Trophoblast cell (in vitro differentiated cells and primary cell): ENCODE measurements at regions not wholly inside any gene's neighbourhood (a gene's known extent, or its start where the extent isn't known, plus 50 kb on each side); places are given as distances from the start of the nearest gene placed in this dataset.

Experiments used
- DNase-seq, 2 donors: peaks; one replicate each; pipeline ENCODE4 v3.0.0-alpha.2; 2016
- H2AFZ ChIP-seq: 2 replicates; pipeline ENCODE4 v1.6.1; 2013; ENCODE audit warnings: low read length, moderate library complexity, mild to moderate bottlenecking; ENCODE audit not compliant: insufficient read depth, poor library complexity
- H2AK5ac ChIP-seq: 2 replicates; pipeline ENCODE4 v1.6.1; 2013; ENCODE audit warnings: mild to moderate bottlenecking, low read length
- H2BK120ac ChIP-seq: 2 replicates; pipeline ENCODE4 v1.6.1; 2013; ENCODE audit warnings: low read length, mild to moderate bottlenecking, moderate library complexity; ENCODE audit not compliant: insufficient read depth, poor library complexity
- H2BK12ac ChIP-seq: 2 replicates; pipeline ENCODE4 v1.6.1; 2013; ENCODE audit warnings: mild to moderate bottlenecking, low read length, moderate library complexity
- H2BK5ac ChIP-seq: 2 replicates; pipeline ENCODE4 v1.6.1; 2013; ENCODE audit warnings: low read length, low read depth, moderate library complexity, mild to moderate bottlenecking; ENCODE audit not compliant: poor library complexity
- H3K14ac ChIP-seq: 2 replicates; pipeline ENCODE4 v1.6.1; 2013; ENCODE audit warnings: mild to moderate bottlenecking, low read length
- H3K18ac ChIP-seq: 2 replicates; pipeline ENCODE4 v1.6.1; 2013; ENCODE audit warnings: mild to moderate bottlenecking, low read length
- H3K23ac ChIP-seq: 2 replicates; pipeline ENCODE4 v1.6.1; 2013; ENCODE audit warnings: low read length
- H3K27ac ChIP-seq: 2 replicates; pipeline ENCODE4 v1.5.1; 2013; ENCODE audit warnings: low read depth, mild to moderate bottlenecking, inconsistent platforms, low read length, moderate library complexity
- H3K27me3 ChIP-seq: 2 replicates; pipeline ENCODE4 v1.6.1; 2013; ENCODE audit warnings: inconsistent platforms, mild to moderate bottlenecking, low read length, moderate library complexity; ENCODE audit not compliant: insufficient read depth
- H3K36me3 ChIP-seq, 2 experiments: 1 replicate in 1 of 2; 2 replicates in 1 of 2; pipeline ENCODE4 v1.6.1; 2013; ENCODE audit warnings: low read length in 2 of 2, mild to moderate bottlenecking in 2 of 2, moderate library complexity in 1 of 2; ENCODE audit not compliant: insufficient read depth in 2 of 2, control insufficient read depth in 1 of 2
- H3K4ac ChIP-seq: 2 replicates; pipeline ENCODE4 v1.6.1; 2013; ENCODE audit warnings: low read depth, mild to moderate bottlenecking, low read length, moderate library complexity
- H3K4me1 ChIP-seq, 2 experiments: 1 replicate in 1 of 2; 2 replicates in 1 of 2; pipeline ENCODE4 v1.6.1; 2013; ENCODE audit warnings: low read length in 2 of 2, mild to moderate bottlenecking in 2 of 2, moderate library complexity in 1 of 2; ENCODE audit not compliant: insufficient read depth in 2 of 2, control insufficient read depth in 1 of 2
- H3K4me2 ChIP-seq: 2 replicates; pipeline ENCODE4 v1.6.1; 2013; ENCODE audit warnings: inconsistent platforms, mild to moderate bottlenecking, low read length, moderate library complexity
- H3K4me3 ChIP-seq: 2 replicates; pipeline ENCODE4 v1.5.1; 2013; ENCODE audit warnings: mild to moderate bottlenecking, low read depth, low read length, inconsistent platforms
- H3K79me1 ChIP-seq: one replicate; pipeline ENCODE4 v1.6.1; 2013; ENCODE audit warnings: low read length
- H3K79me2 ChIP-seq: 2 replicates; pipeline ENCODE4 v1.6.1; 2013; ENCODE audit warnings: low read length, mild to moderate bottlenecking; ENCODE audit not compliant: control insufficient read depth, insufficient read depth, poor library complexity
- H3K9ac ChIP-seq: 2 replicates; pipeline ENCODE4 v1.6.1; 2013; ENCODE audit warnings: mild to moderate bottlenecking, low read length
- H3K9me3 ChIP-seq: 2 replicates; pipeline ENCODE4 v1.6.1; 2013; ENCODE audit warnings: low read depth, mild to moderate bottlenecking, control low read depth, inconsistent platforms, low read length; ENCODE audit not compliant: insufficient read depth
- H4K12ac ChIP-seq: 2 replicates; pipeline ENCODE4 v1.6.1; 2013; ENCODE audit warnings: low read depth, mild to moderate bottlenecking, low read length, moderate library complexity
- H4K8ac ChIP-seq: 2 replicates; pipeline ENCODE4 v1.6.1; 2013; ENCODE audit warnings: low read depth, mild to moderate bottlenecking, low read length, moderate library complexity
- H4K91ac ChIP-seq: one replicate; pipeline ENCODE4 v1.6.1; 2013; ENCODE audit warnings: low read depth, mild to moderate bottlenecking, low read length, moderate library complexity
- WGBS: extraction: QIAGEN DNeasy Blood & Tissue Kit; methylation state at CpG from one replicate; pipeline ENCODE4 v1.1.7; 2013; ENCODE audit warnings: missing lambda C conversion rate; ENCODE audit not compliant: insufficient read length, insufficient coverage; ENCODE audit errors: extremely low coverage; 5-methylcytosine and 5-hydroxymethylcytosine counted together

DNA sequence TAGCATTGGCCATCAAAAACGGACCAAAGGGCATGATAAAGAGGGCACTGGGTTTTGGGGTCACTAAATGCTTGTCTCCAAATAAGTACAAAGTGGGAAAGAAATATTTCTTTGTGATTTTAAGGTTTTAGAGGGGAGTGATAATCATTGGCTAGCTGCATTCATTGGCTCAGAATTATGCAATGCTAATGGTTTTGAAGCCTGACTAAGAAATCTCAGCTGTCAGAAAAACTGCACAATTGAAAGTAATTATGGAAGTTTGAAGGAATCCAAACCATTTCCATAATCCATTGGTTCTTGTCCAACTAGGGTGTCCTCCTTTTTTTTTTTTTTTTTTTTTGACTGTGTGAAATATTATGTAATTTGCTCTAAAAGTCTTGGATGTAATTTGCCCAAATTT is 88.2 kb upstream of the ARGLU1 start:
- no peak overlapping the region for H3K14ac ChIP-seq
- no peaks in the 10 kb centered on the region for H3K4me1 ChIP-seq
- H3K36me3 ChIP-seq: no peaks in the 10 kb centered on the region
- peak in 1 of 2 donors; percentile 47 for DNase-seq
- no peaks in the 10 kb centered on the region for H3K79me1 ChIP-seq
- H2BK120ac ChIP-seq: no peak overlapping the region
- H3K23ac ChIP-seq: no peak overlapping the region
- no peak overlapping the region for H2BK12ac ChIP-seq
- no peak overlapping the region for H3K4ac ChIP-seq
- no peak overlapping the region for H4K91ac ChIP-seq
- no peak overlapping the region for H2AK5ac ChIP-seq
- no peak overlapping the region for H3K27ac ChIP-seq
- no peak overlapping the region for H2BK5ac ChIP-seq
- no peak overlapping the region for H3K4me3 ChIP-seq
- no peaks in the 10 kb centered on the region for H3K79me2 ChIP-seq
- H4K12ac ChIP-seq: no peak overlapping the region
- no peak overlapping the region for H3K9ac ChIP-seq
- H3K18ac ChIP-seq: no peak overlapping the region
- no peak overlapping the region for H3K4me2 ChIP-seq
- WGBS: no CpG with 5 or more reads among the region's 1 CpG
- no peak overlapping the region for H4K8ac ChIP-seq
- no peaks in the 10 kb centered on the region for H3K9me3 ChIP-seq
- no peaks in the 10 kb centered on the region for H3K27me3 ChIP-seq
- no peak overlapping the region for H2AFZ ChIP-seq

DNA sequence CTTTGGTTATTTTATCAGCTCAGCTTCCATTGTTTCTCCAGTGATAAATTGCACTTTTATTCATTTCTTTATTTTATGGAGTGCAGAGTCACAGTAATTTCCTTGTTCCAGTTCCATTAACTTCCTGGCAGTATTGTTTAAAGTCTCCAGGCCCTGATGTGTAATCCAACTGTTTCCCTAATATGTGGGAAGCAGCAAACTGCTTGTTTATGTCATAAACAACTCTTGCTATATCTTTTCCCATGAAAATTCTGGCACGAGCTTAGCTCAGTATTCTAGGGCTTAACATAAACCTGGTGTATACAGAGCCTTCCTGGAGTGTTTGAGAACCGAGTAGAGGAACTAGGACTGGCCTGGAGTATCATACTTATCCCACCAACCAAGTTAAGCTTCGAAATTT is 83.5 kb upstream of the ARGLU1 start:
- Histone ChIP-seq H2AFZ (no peak overlapping the region), H3K27me3 (no peaks in the 10 kb centered on the region), H3K4me3 (no peak overlapping the region), H4K91ac (no peak overlapping the region), H2BK5ac (no peak overlapping the region), H3K36me3 (no peaks in the 10 kb centered on the region), H3K4ac (no peak overlapping the region), H3K9ac (no peak overlapping the region), H3K79me2 (no peaks in the 10 kb centered on the region), H3K9me3 (peaks cover 4% of the 10 kb centered on the region), H3K27ac (no peak overlapping the region), H2BK12ac (no peak overlapping the region), H3K18ac (no peak overlapping the region), H2BK120ac (no peak overlapping the region), H4K12ac (no peak overlapping the region), H2AK5ac (no peak overlapping the region), H3K79me1 (no peaks in the 10 kb centered on the region), H3K4me1 (no peaks in the 10 kb centered on the region), H3K4me2 (no peak overlapping the region), H3K23ac (no peak overlapping the region), H3K14ac (no peak overlapping the region), H4K8ac (no peak overlapping the region)
- no CpG with 5 or more reads among the region's 3 CpGs for WGBS
- DNase-seq: no peak

DNA sequence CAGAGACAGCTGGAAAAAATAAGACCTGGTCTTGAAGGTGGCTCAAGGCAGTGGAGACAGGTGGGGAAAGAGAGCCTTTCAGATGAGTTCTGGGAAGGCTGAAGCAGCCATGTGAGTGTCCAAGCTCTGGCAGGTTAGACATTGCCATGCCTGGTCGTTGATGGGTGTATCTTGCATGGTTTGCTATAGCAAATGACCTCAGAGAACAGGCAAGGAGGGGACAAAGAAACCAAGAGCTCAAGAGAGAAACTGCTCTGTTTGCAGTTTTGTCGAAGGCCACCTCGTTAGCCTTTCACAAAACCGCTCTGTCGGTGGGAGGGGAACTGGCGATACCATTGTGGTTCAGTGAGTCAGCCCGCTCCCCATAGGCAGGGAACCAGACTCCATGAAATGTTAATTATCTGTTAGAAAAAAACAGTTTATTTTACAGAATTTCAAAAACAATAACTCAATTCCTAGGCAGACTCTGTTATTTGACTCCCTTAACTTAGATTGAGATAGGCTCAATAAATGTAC is 82.8 kb upstream of the ARGLU1 start:
- Histone ChIP-seq H3K4me3 (no peak overlapping the region), H3K27me3 (no peaks in the 10 kb centered on the region), H3K23ac (no peak overlapping the region), H3K27ac (no peak overlapping the region), H3K79me1 (no peaks in the 10 kb centered on the region), H2BK120ac (no peak overlapping the region), H3K9ac (no peak overlapping the region), H4K91ac (no peak overlapping the region), H3K79me2 (no peaks in the 10 kb centered on the region), H3K9me3 (peaks cover 4% of the 10 kb centered on the region), H3K18ac (no peak overlapping the region), H3K4ac (no peak overlapping the region), H3K4me1 (no peaks in the 10 kb centered on the region), H3K4me2 (no peak overlapping the region), H2BK12ac (no peak overlapping the region), H2BK5ac (no peak overlapping the region), H2AFZ (no peak overlapping the region), H3K14ac (no peak overlapping the region), H4K12ac (no peak overlapping the region), H2AK5ac (no peak overlapping the region), H3K36me3 (no peaks in the 10 kb centered on the region), H4K8ac (no peak overlapping the region)
- no peak for DNase-seq
- WGBS: no CpG with 5 or more reads among the region's 7 CpGs

DNA sequence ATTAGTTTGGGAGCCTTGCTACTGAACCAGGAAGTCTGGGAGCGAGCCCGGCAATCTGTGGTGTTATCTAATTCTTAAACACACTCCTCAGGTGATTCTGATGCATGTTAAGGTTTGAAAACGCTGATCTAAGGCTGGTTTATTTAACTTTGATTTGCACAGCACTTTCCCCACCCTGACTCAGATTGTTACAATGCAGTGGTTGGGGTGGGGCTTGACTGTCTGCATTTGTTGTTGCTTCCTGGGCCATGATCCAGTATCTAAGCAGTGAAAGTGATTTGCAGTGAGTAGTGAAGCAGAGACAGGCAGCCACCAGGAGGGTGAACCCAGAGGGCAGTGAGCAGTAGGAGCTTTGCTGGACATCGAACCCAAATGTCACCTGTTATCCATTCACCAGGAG is 81.6 kb upstream of the ARGLU1 start:
- Histone ChIP-seq H3K4me2 (no peak overlapping the region), H2AFZ (no peak overlapping the region), H2BK5ac (no peak overlapping the region), H3K9me3 (peaks cover 4% of the 10 kb centered on the region), H3K4me1 (no peaks in the 10 kb centered on the region), H2BK12ac (no peak overlapping the region), H3K79me2 (no peaks in the 10 kb centered on the region), H3K23ac (no peak overlapping the region), H4K8ac (no peak overlapping the region), H3K27ac (no peak overlapping the region), H3K4me3 (no peak overlapping the region), H4K12ac (no peak overlapping the region), H2BK120ac (no peak overlapping the region), H3K18ac (no peak overlapping the region), H3K4ac (no peak overlapping the region), H3K9ac (no peak overlapping the region), H2AK5ac (no peak overlapping the region), H3K79me1 (no peaks in the 10 kb centered on the region), H3K36me3 (no peaks in the 10 kb centered on the region), H4K91ac (no peak overlapping the region), H3K14ac (no peak overlapping the region), H3K27me3 (no peaks in the 10 kb centered on the region)
- no CpG with 5 or more reads among the region's 4 CpGs for WGBS
- DNase-seq: no peak
